IMR-90 (cell line): ENCODE measurements at regions not wholly inside any gene's neighbourhood (a gene's known extent, or its start where the extent isn't known, plus 50 kb on each side); places are given as distances from the start of the nearest gene placed in this dataset.

Source experiments
- ATAC-seq: fragments of 200-7000 bp; cut with Tn5 transposase; 2 replicates; pipeline ENCODE4 v1.9.1; 2020; ENCODE audit warnings: low read depth, mild to moderate bottlenecking, moderate library complexity
- BruUV-seq: library from RNA; stranded (reverse); fragments of 400-500 nt; replicated peaks from 2 replicates; lab custom pipeline; 2021; lab: Mats Ljungman, UMichigan
- CTCF ChIA-PET: fragments of 300-600 bp; formaldehyde crosslinking; extraction: SDS; loops from one replicate; lab custom pipeline; 2021; ENCODE audit warnings: antibody characterized with exemption; lab: Yijun Ruan, JAX
- POLR2A ChIA-PET: fragments of 300-600 bp; sonication (Branson Sonifier 250); formaldehyde crosslinking; loops from one replicate; lab custom pipeline; 2022; ENCODE audit warnings: antibody characterized with exemption; ENCODE audit not compliant: unreplicated experiment; lab: Charles Lee
- DNase-seq: peaks from one replicate; pipeline ENCODE4 v3.0.0; 2013
- H2AFZ ChIP-seq: replicated peaks from 2 replicates; pipeline ENCODE3; 2013; ENCODE audit warnings: low read length, mild to moderate bottlenecking; ENCODE audit not compliant: poor library complexity
- H2AK5ac ChIP-seq: 2 replicates; pipeline ENCODE4 v1.6.1; 2013; ENCODE audit warnings: low read depth, low read length, inconsistent platforms
- H2AK9ac ChIP-seq: replicated peaks from 2 replicates; pipeline ENCODE3; 2013; ENCODE audit warnings: mild to moderate bottlenecking, low read depth, low read length, moderate library complexity; ENCODE audit not compliant: poor library complexity
- H2BK120ac ChIP-seq: 2 replicates; pipeline ENCODE4 v1.6.1; 2013; ENCODE audit warnings: low read depth, low read length, inconsistent platforms
- H2BK15ac ChIP-seq: 3 replicates; pipeline ENCODE4 v1.6.1; 2013; ENCODE audit warnings: low read depth, low read length, inconsistent platforms
- H2BK20ac ChIP-seq: 2 replicates; pipeline ENCODE4 v1.6.1; 2013; ENCODE audit warnings: low read depth, mild to moderate bottlenecking, inconsistent platforms, low read length, moderate library complexity
- H2BK5ac ChIP-seq: 2 replicates; pipeline ENCODE4 v1.6.1; 2013; ENCODE audit warnings: mild to moderate bottlenecking, low read depth, low read length, inconsistent platforms; ENCODE audit not compliant: poor library complexity, severe bottlenecking
- H3K14ac ChIP-seq: replicated peaks from 2 replicates; pipeline ENCODE4 v1.6.1; 2013; ENCODE audit warnings: low read depth, low read length, inconsistent platforms
- H3K18ac ChIP-seq: 2 replicates; pipeline ENCODE4 v1.6.1; 2013; ENCODE audit warnings: low read depth, low read length, control low read depth
- H3K23ac ChIP-seq: 2 replicates; pipeline ENCODE4 v1.6.1; 2013; ENCODE audit warnings: low read depth, low read length, inconsistent platforms
- H3K27ac ChIP-seq: 2 replicates; pipeline ENCODE4 v1.5.1; 2013; ENCODE audit warnings: mild to moderate bottlenecking, control low read depth, low read length; ENCODE audit not compliant: insufficient read depth
- H3K27me3 ChIP-seq: 2 replicates; pipeline ENCODE4 v1.6.1; 2013; ENCODE audit warnings: low read length; ENCODE audit not compliant: control insufficient read depth, insufficient read depth
- H3K36me3 ChIP-seq: 2 replicates; pipeline ENCODE4 v1.6.1; 2013; ENCODE audit warnings: low read length, mixed read lengths; ENCODE audit not compliant: control insufficient read depth, insufficient read depth
- H3K4ac ChIP-seq: 2 replicates; pipeline ENCODE4 v1.6.1; 2013; ENCODE audit warnings: low read depth, low read length, inconsistent platforms
- H3K4me1 ChIP-seq: 2 replicates; pipeline ENCODE4 v1.6.1; 2013; ENCODE audit warnings: low read length, mixed read lengths; ENCODE audit not compliant: control insufficient read depth, insufficient read depth
- H3K4me2 ChIP-seq: 2 replicates; pipeline ENCODE4 v1.6.1; 2013; ENCODE audit warnings: low read depth, mild to moderate bottlenecking, control low read depth, low read length, moderate library complexity
- H3K4me3 ChIP-seq: 2 replicates; pipeline ENCODE4 v1.5.1; 2013; ENCODE audit warnings: low read depth, mild to moderate bottlenecking, control low read depth, low read length, moderate library complexity; ENCODE audit not compliant: insufficient read depth
- H3K56ac ChIP-seq: 2 replicates; pipeline ENCODE4 v1.6.1; 2013; ENCODE audit warnings: low read length, inconsistent platforms; ENCODE audit not compliant: insufficient read depth; ENCODE audit errors: extremely low read depth
- H3K79me1 ChIP-seq, 2 experiments: 2 replicates each; pipeline ENCODE4 v1.6.1; 2013; ENCODE audit warnings: low read length in 2 of 2, inconsistent platforms in 1 of 2, low read depth in 1 of 2
- H3K9ac ChIP-seq: 2 replicates; pipeline ENCODE4 v1.6.1; 2013; ENCODE audit warnings: low read depth, low read length, control low read depth
- H3K9me1 ChIP-seq: 2 replicates; pipeline ENCODE4 v1.6.1; 2013; ENCODE audit warnings: low read length, inconsistent platforms; ENCODE audit not compliant: insufficient read depth
- H3K9me3 ChIP-seq: 2 replicates; pipeline ENCODE4 v1.6.1; 2013; ENCODE audit warnings: low read length; ENCODE audit not compliant: control insufficient read depth, insufficient read depth
- H4K20me1 ChIP-seq: 2 replicates; pipeline ENCODE4 v1.6.1; 2013; ENCODE audit warnings: low read length, inconsistent platforms; ENCODE audit not compliant: insufficient read depth
- H4K5ac ChIP-seq: 2 replicates; pipeline ENCODE4 v1.6.1; 2013; ENCODE audit warnings: mild to moderate bottlenecking, low read depth, low read length, control low read depth
- H4K8ac ChIP-seq, 2 experiments: 2 replicates each; pipeline ENCODE4 v1.6.1; 2013; ENCODE audit warnings: low read depth in 2 of 2, low read length in 2 of 2, control low read depth in 1 of 2, inconsistent platforms in 1 of 2
- H4K91ac ChIP-seq: 2 replicates; pipeline ENCODE4 v1.6.1; 2013; ENCODE audit warnings: low read depth, low read length, inconsistent platforms; ENCODE audit not compliant: insufficient read depth
- BHLHE40 ChIP-seq: fragments of 150-350 bp; IDR thresholded peaks from 2 replicates; pipeline ENCODE4 v1.6.1; 2016; ENCODE audit warnings: mild to moderate bottlenecking, low read depth, low read length
- CEBPB ChIP-seq: IDR thresholded peaks from 2 replicates; pipeline ENCODE4 v1.6.1; 2012; ENCODE audit warnings: low read depth, low read length, improper control_type of control experiment
- CHD1 ChIP-seq: IDR thresholded peaks from 2 replicates; pipeline ENCODE4 v1.6.1; 2012; ENCODE audit warnings: low read depth, low read length, improper control_type of control experiment
- FOS ChIP-seq: fragments of 150-350 bp; IDR thresholded peaks from 2 replicates; pipeline ENCODE4 v1.6.1; 2016; ENCODE audit warnings: low read depth, low read length
- MAZ ChIP-seq: IDR thresholded peaks from 2 replicates; pipeline ENCODE4 v1.6.1; 2012; ENCODE audit warnings: low read depth, mild to moderate bottlenecking, low read length, improper control_type of control experiment, moderate library complexity, borderline replicate concordance
- MXI1 ChIP-seq: IDR thresholded peaks from 2 replicates; pipeline ENCODE4 v1.6.1; 2012; ENCODE audit warnings: low read depth, mild to moderate bottlenecking, low read length, moderate library complexity, borderline replicate concordance
- NFE2L2 ChIP-seq: fragments of 150-350 bp; IDR thresholded peaks from 2 replicates; pipeline ENCODE4 v1.6.1; 2016; ENCODE audit warnings: low read depth, mild to moderate bottlenecking, low read length
- POLR2A ChIP-seq: IDR thresholded peaks from 2 replicates; pipeline ENCODE4 v1.6.1; 2012; ENCODE audit warnings: mild to moderate bottlenecking, low read depth, low read length
- RAD21 ChIP-seq: IDR thresholded peaks from 2 replicates; pipeline ENCODE4 v1.6.1; 2012; ENCODE audit warnings: low read length, improper control_type of control experiment
- RCOR1 ChIP-seq: IDR thresholded peaks from 2 replicates; pipeline ENCODE4 v1.6.1; 2012; ENCODE audit warnings: mild to moderate bottlenecking, low read length, improper control_type of control experiment; ENCODE audit not compliant: insufficient replicate concordance
- RFX5 ChIP-seq: IDR thresholded peaks from 2 replicates; pipeline ENCODE4 v1.8.0; 2012; ENCODE audit warnings: low read depth, mild to moderate bottlenecking, low read length, moderate library complexity
- dilution Hi-C: fragments of 300-500 bp; cut with HindIII; formaldehyde crosslinking; loops from one replicate; pipeline ENCODE4 v1.14.3; 2018; ENCODE audit warnings: low sequenced_read_pairs; ENCODE audit not compliant: unreplicated experiment
- in situ Hi-C: fragments of 300-500 bp; cut with MboI; formaldehyde crosslinking; loops from 3 replicates; pipeline ENCODE4 v1.14.3; 2019; ENCODE audit warnings: low sequenced_read_pairs, inconsistent platforms, mixed read lengths
- intact Hi-C: fragments of 100-400 bp; cut with micrococcal nuclease; formaldehyde crosslinking; loops from 2 replicates; pipeline ENCODE4 v1.10.0; 2022
- TF ChIP-seq, protein P1 (sequence below): fragments of 150-350 bp; IDR thresholded peaks from 2 replicates; pipeline ENCODE4 v1.6.1; 2017; ENCODE audit warnings: mild to moderate bottlenecking, antibody characterized with exemption, low read length, low read depth
- TF ChIP-seq, protein P2 (sequence below): fragments of 150-350 bp; IDR thresholded peaks from 2 replicates; pipeline ENCODE4 v1.6.1; 2016; ENCODE audit warnings: low read depth, mild to moderate bottlenecking, low read length, moderate library complexity, borderline replicate concordance

DNA sequence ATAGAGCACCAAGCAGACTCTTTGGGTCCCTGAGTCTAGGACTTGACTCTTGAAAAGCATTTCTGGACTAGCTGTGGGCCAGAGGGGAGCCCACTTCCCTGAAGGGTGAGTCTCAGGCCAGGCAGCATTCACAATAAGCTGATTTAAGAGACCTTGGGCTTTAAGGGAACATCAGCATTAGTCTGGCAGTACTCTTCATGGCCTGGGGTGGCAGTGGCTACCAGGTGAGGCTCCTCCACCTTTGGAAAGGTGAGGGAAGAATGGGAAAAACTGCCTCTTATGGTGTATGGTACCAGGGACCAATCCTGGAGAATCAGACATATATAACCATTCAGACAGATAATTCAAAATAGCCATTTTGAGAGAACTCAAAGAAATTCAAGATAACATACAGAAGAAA lies 599.9 kb upstream of the POU3F3 start:
- Histone ChIP-seq H4K91ac (no peak overlapping the region), H3K4me1 (no peaks in the 10 kb centered on the region), H3K9me1 (no peaks in the 10 kb centered on the region), H2AK9ac (no peak overlapping the region), H4K20me1 (no peaks in the 10 kb centered on the region), H3K36me3 (no peaks in the 10 kb centered on the region), H3K27me3 (no peaks in the 10 kb centered on the region), H3K23ac (no peak overlapping the region), H3K9ac (no peak overlapping the region), H3K18ac (no peak overlapping the region), H3K4ac (no peak overlapping the region), H2BK15ac (no peak overlapping the region), H3K27ac (no peak overlapping the region), H2AFZ (no peak overlapping the region), H3K79me1 (no peaks in the 10 kb centered on the region), H2BK5ac (no peak overlapping the region), H3K4me3 (no peak overlapping the region), H2AK5ac (no peak overlapping the region), H4K5ac (no peak overlapping the region), H2BK120ac (no peak overlapping the region), H3K14ac (no peak overlapping the region), H3K4me2 (no peak overlapping the region), H3K56ac (no peak overlapping the region), H4K8ac (no peak overlapping the region), H3K9me3 (peaks cover 8% of the 10 kb centered on the region; the same call in 1 of the 2 replicates), H2BK20ac (no peak overlapping the region)
- ATAC-seq = no peak
- no peak for DNase-seq
- ChIA-PET CTCF (no interaction called here), POLR2A (no interaction called here)
- intact Hi-C loops = no loop called here
- dilution Hi-C loops = no loop called here
- no TSS peak for BruUV-seq
- TF ChIP-seq, protein P1, sequence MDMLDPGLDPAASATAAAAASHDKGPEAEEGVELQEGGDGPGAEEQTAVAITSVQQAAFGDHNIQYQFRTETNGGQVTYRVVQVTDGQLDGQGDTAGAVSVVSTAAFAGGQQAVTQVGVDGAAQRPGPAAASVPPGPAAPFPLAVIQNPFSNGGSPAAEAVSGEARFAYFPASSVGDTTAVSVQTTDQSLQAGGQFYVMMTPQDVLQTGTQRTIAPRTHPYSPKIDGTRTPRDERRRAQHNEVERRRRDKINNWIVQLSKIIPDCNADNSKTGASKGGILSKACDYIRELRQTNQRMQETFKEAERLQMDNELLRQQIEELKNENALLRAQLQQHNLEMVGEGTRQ = no peak
- no peak for TF ChIP-seq RAD21
- TF ChIP-seq CEBPB = no peak
- TF ChIP-seq CHD1 = no peak
- no peak for TF ChIP-seq NFE2L2
- no peak for TF ChIP-seq RCOR1
- no peak for TF ChIP-seq MXI1
- no peak for TF ChIP-seq BHLHE40
- no peak for TF ChIP-seq FOS
- TF ChIP-seq MAZ = no peak
- no peak for TF ChIP-seq POLR2A
- TF ChIP-seq, protein P2, sequence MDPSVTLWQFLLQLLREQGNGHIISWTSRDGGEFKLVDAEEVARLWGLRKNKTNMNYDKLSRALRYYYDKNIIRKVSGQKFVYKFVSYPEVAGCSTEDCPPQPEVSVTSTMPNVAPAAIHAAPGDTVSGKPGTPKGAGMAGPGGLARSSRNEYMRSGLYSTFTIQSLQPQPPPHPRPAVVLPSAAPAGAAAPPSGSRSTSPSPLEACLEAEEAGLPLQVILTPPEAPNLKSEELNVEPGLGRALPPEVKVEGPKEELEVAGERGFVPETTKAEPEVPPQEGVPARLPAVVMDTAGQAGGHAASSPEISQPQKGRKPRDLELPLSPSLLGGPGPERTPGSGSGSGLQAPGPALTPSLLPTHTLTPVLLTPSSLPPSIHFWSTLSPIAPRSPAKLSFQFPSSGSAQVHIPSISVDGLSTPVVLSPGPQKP = no peak
- TF ChIP-seq RFX5 = no peak
- in situ Hi-C loops = no loop called here
